AG08396 (cell line): ENCODE measurements at regions not wholly inside any gene's neighbourhood (a gene's known extent, or its start where the extent isn't known, plus 50 kb on each side); places are given as distances from the start of the nearest gene placed in this dataset.
"Not testable (repeated sequence)": the region's sequence is repeated elsewhere in the genome, so short reads cannot be mapped to it uniquely, and the experiment has no call there.

Experiments
- DNase-seq: peaks from one replicate; pipeline ENCODE4 v3.0.0; 2012; ENCODE audit warnings: low spot score, mixed read lengths

DNA sequence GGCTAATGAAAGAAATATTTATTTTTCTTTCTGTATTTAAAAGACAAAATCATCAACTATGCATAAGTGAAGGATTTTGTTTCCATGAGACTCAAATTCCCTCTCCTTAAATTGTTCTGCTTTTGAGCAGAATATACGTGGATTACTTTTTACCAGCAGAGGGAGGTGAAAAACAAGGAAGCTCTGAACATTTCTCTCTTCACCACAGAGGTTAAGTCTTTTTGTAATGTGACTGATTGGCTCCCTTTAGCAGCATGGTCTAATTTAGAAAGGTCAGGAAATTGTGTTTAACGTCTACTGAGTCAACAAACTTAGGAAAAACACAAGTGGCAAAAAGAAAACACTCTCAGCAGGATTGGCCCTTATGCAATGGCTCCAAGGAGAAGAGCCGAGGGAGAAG lies 55.1 kb upstream of the F9 start:
- DNase-seq = no peak

GRCh38 chrX:139461945-139462344 lies 68.6 kb upstream of the F9 start:
- not testable (repeated sequence) for DNase-seq

DNA sequence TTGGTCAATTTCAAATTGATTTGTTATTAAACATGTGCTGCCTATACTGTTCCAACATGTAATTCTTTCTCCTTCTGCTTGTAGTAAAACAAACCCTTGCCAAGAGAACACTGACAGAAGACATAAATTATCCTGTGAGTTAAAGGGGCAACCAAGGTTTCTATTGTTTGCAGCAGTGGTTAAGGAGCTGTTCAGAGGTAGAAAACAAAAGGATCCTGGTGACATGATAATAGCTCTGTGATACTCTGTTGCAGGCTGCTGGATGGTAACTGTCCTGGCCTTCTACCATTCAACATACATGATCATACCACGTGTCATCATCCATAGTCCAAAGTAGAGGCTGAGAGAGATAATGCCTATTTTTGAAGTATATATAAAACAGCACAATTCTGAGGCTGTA lies 75.8 kb upstream of the F9 start:
- no peak for DNase-seq

DNA sequence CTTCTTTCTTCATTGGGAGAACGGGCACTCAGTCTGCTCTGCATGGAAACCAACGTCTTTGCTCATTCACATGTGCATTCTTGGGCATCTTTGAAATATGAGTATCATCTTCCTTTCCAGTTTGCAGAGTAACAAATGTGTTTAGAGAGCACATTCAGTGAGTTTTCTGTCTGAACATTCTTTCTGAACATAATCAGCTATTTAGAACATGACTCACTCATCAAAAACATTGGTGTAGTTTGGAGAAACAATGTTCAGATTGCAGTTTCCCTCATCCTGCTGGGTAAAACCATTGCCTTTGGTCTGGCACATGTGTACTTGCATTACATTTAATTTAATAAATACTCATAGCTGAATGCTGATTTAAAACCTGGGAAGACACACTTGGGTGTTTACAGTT lies 81.5 kb upstream of the F9 start:
- DNase-seq = no peak

- no peak for DNase-seq
Observed at GRCh38 chrX:139446832-139447231, 83.7 kb upstream of the F9 start.

GRCh38 chrX:139429913-139430312 lies 100.6 kb upstream of the F9 start:
- no peak for DNase-seq

- no peak for DNase-seq
Observed at GRCh38 chrX:139423186-139423585, 107.4 kb upstream of the F9 start.

DNA sequence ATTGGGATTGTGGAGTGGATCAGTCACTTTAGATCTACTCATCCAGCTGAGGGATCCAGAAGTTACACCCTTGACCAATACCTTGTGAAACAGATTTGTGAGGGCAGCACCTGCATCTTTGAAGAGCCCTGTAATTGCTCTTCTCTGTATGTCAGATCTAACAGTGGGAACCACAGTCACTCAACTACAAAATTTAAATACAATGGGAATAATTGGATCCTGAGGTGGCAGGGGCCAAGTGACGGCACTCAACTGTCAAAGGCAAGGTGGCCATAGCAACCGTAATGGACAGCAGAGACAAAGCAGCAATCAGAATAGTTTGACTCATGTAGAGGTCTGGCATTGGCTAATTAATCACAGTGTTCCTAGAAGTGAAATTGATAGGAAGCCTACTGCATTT lies 132.3 kb upstream of the F9 start:
- not testable (repeated sequence) for DNase-seq

- no peak for DNase-seq
Observed at GRCh38 chrX:139388254-139388653, 142.3 kb upstream of the F9 start.

GRCh38 chrX:139382529-139382928 lies 148.0 kb upstream of the F9 start:
- no peak for DNase-seq

DNA sequence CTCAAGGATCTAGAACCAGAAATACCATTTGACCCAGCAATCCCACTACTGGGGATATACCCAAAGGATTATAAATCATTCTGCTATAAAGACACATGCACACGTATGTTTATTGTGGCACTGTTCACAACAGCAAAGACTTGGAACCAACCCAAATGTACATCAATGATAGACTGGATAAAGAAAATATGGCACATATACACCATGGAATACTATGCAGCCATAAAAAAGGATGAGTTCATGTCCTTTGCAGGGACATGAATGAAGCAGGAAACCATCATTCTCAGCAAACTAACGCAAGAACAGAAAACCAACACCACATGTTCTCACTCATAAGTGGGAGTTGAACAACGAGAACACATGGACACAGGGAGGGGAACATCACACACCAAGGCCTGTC lies 154.0 kb upstream of the F9 start:
- not testable (repeated sequence) for DNase-seq

- DNase-seq = no peak
Observed at GRCh38 chrX:139360356-139360755, 170.2 kb upstream of the F9 start.

- not testable (repeated sequence) for DNase-seq
Observed at GRCh38 chrX:139342594-139342991, 187.9 kb upstream of the F9 start.

DNA sequence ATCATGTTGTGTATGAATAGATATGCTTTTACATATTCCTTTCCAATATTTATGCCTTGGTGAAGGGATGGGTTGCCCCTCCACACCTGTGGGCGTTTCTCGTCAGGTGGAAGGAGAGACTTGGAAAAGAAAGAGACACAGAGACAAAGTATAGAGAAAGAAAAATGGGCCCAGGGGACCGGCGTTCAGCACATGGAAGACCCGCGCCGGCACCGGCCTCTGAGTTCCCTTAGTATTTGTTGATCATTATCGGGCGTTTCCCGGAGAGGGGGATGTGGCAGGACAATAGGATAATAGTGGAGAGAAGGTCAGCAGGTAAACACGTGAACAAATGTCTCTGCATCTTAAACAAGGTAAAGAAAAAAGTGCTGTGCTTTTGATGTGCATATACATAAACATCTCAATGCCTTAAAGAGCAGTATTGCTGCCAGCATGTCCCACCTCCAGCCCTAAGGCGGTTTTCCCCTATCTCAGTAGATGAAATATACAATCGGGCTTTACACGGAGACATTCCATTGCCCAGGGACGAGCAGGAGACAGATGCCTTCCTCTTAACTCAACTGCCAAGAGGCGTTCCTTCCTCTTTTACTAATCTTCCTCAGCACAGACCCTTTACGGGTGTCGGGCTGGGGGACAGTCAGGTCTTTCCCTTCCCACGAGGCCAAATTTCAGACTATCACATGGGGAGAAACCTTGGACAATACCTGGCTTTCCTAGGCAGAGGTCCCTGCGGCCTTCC lies 188.5 kb upstream of the F9 start:
- DNase-seq = not testable (repeated sequence)

DNA sequence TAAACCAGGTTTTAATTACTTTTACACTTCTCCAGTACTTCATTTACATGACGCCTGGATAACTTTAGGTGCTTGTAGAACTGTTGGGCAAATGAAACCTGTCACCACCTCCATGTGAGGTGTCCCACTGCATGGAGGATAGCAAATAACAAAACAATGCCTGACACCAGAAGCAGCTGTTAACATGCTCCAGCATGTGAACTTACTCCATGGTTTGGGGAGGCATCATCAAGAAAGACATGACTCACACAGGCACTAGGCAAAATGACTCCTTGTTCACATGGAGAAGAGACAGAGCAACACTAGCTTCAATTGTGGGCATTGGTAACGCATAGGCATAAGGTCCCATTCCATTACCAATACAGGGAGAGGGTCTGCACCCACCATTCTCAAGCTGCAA lies 198.1 kb upstream of the F9 start:
- DNase-seq = no peak

DNA sequence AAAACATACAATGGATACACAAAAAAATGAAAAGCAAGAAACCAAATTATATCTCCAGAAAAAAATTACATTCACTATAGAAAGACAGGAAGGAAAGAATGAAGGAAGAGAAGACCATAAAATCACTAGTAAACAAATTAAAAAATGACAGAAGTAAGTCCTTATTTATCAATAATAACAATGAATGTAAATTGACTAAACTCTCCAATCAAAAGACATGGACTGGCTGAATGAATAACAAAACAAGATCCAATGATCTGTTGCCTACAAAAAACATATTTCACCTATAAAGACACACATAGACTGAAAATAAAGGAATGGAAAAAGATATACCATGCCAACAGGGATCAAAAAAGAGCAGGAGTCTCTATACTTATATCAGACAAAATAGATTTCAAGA lies 203.2 kb upstream of the F9 start:
- no peak for DNase-seq

- DNase-seq = no peak
Observed at GRCh38 chrX:139324756-139325155, 205.8 kb upstream of the F9 start.

DNA sequence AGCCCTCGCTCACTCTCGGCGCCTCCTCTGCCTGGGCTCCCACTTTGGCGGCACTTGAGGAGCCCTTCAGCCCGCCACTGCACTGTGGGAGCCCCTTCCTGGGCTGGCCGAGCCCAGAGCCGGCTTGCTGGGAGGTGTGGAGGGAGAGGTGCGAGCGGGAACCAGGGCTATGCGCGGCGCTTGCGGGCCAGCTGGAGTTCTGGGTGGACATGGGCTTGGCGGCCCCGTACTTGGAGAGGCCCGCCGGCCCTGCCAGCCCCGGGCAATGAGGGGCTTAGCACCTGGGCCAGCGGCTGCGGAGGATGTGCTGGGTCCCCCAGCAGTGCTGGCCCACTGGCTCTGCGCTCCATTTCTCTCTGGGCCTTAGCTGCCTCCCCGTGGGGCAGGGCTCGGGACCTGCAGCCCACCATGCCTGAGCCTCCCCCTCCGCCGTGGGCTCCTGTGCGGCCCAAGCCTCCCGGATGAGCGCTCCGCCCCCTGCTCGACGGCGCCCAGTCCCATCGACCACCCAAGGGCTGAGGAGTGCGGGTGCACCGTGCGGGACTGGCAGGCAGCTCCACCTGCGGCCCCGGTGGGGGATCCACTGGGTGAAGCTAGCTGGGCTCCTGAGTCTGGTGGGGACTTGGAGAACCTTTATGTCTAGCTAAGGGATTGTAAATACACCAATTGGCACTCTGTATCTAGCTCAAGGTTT lies 209.7 kb upstream of the F9 start:
- not testable (repeated sequence) for DNase-seq

DNA sequence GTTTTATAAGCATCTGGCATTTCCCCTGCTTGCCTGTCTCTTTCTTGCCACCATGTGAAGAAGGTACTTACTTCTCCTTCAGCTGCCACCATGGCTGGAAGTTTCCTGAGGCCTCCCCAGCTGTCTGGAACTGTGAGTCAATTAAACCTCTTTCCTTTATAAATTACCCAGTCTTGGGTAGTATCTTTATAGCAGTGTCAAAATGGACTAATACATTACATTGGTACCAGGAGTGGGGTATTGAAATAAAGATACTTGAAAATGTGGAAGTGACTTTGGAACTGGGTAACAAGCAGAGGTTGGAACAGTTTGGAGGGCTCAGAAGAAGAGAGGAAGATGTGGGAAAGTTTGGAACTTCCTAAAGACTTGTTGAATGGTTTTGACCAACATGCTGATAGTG lies 223.9 kb upstream of the F9 start:
- DNase-seq = not testable (repeated sequence)

- DNase-seq = no peak
Observed at GRCh38 chrX:139304471-139304870, 226.1 kb upstream of the F9 start.

DNA sequence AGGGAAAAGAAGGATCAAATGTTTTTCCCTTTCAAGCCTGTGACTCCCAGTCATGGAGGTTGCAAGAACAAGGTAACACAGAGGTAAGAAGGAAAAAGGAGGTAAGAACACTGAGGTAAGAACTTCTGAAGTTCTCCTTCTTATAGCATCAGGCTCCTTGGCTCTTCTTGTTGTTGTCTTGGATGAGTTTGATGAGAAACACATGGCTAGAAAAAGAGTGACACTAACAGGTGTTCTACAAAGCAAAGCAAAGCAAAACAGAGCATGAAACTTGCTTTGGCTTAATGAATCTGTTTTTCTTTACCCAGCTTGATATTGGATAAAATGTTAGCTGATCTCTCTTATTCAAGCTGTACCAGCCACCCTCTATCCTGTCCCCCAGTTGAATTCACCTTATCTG lies 231.2 kb upstream of the F9 start:
- DNase-seq = no peak

DNA sequence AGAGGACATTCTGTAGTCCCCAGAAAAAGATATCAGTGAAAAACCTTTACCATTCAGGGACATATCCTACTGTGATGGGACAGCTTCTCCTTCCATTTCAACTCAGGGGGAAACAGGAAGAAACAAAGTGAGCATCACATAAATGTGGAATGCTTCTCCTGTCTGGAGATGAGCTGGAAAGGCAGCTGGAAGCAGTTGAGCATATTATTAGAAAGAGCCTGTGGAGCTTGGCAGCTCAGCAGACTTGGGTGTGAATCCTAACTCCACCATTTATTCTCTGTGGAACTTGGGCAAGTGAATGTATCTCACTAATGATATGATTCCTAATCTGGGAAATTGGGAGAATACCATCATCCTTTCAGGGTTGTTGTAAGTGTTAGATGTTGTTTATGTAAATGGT lies 232.1 kb upstream of the F9 start:
- DNase-seq = no peak

DNA sequence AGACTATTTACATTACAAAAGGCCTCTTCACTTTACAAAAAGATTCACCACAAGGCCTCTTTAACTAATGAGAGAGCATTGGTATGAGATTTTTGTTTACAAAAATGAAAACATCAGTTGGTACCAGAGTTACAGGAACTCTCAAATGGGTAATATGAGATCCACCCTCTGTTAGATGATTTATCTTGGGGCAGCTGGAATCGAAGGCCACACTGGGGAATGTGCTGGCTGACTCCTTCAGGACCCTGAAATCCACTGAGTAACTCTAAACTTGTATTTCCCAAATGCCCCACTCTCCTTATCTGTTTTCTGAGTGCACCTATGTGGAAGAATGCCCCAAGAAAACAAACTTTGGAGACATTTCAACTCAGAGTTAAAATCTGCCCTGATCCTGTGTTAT lies 232.9 kb upstream of the F9 start:
- no peak for DNase-seq

DNA sequence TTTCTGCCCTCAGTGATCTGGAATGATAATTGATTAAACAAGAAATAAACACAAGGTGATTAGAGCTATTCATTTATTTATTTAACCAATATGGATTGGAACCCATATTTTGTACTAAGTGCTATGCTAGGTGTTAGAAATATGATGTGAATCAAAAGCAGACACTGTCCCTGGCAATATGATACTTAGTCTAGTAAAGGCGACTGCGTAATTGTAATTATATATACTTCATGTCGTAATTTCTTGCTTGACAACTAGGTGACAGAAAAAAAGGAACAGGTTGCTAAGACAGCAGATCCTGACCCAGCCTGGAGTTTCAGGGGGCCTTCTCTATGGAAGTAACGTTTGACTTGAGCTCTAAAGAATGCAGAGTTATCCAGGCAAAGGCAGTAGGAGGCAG lies 236.5 kb upstream of the F9 start:
- DNase-seq = no peak
